Bone marrow (tissue), 2 donors: ENCODE measurements at regions not wholly inside any gene's neighbourhood (a gene's known extent, or its start where the extent isn't known, plus 50 kb on each side); places are given as distances from the start of the nearest gene placed in this dataset.

Experiments
- DNase-seq, 2 donors: peaks; one replicate each; lab custom pipeline; 2025; lab: John Stamatoyannopoulos, UW

GRCh38 chr2:12254280-12254860 is 462.4 kb upstream of the TRIB2 start:
- no peak for DNase-seq

- DNase-seq: no peak
Measured at GRCh38 chr2:12256206-12256605, 460.5 kb upstream of the TRIB2 start.

- DNase-seq: no peak
Measured at GRCh38 chr2:12257476-12257875, 459.3 kb upstream of the TRIB2 start.

- no peak for DNase-seq
Measured at GRCh38 chr2:12259493-12259892, 457.2 kb upstream of the TRIB2 start.

- no peak for DNase-seq
Measured at GRCh38 chr2:12261986-12262680, 454.6 kb upstream of the TRIB2 start.

- DNase-seq: no peak
Measured at GRCh38 chr2:12262681-12263436, 453.9 kb upstream of the TRIB2 start.

- DNase-seq: no peak
Measured at GRCh38 chr2:12263730-12264129, 453.0 kb upstream of the TRIB2 start.

GRCh38 chr2:12264146-12264545 is 452.6 kb upstream of the TRIB2 start:
- DNase-seq: no peak

GRCh38 chr2:12265646-12266045 is 451.1 kb upstream of the TRIB2 start:
- no peak for DNase-seq

GRCh38 chr2:12267042-12267441 is 449.7 kb upstream of the TRIB2 start:
- no peak for DNase-seq

GRCh38 chr2:12269041-12269972 is 447.4 kb upstream of the TRIB2 start:
- DNase-seq: no peak

- no peak for DNase-seq
Measured at GRCh38 chr2:12270876-12271588, 445.7 kb upstream of the TRIB2 start.

GRCh38 chr2:12271589-12271984 is 445.1 kb upstream of the TRIB2 start:
- peak in 1 of 2 donors; percentile 20 for DNase-seq

- DNase-seq: no peak
Measured at GRCh38 chr2:12273111-12273510, 443.6 kb upstream of the TRIB2 start.

GRCh38 chr2:12274591-12274990 is 442.1 kb upstream of the TRIB2 start:
- DNase-seq: no peak

GRCh38 chr2:12277241-12278034 is 439.3 kb upstream of the TRIB2 start:
- peak in 1 of 2 donors; percentile 64 for DNase-seq

- no peak for DNase-seq
Measured at GRCh38 chr2:12278217-12278750, 438.5 kb upstream of the TRIB2 start.

GRCh38 chr2:12282780-12283695 is 433.7 kb upstream of the TRIB2 start:
- DNase-seq: no peak

GRCh38 chr2:12284037-12284436 is 432.7 kb upstream of the TRIB2 start:
- DNase-seq: no peak
